BJ (cell line): ENCODE measurements at regions not wholly inside any gene's neighbourhood (a gene's known extent, or its start where the extent isn't known, plus 50 kb on each side); places are given as distances from the start of the nearest gene placed in this dataset.

ENCODE experiments used
- CTCF ChIA-PET: fragments of 350-600 bp; formaldehyde crosslinking; extraction: SDS; loops from one replicate; lab custom pipeline; 2021; ENCODE audit warnings: antibody characterized with exemption, inconsistent platforms; lab: Yijun Ruan, JAX
- POLR2A ChIA-PET: fragments of 300-600 bp; sonication (Branson Sonifier 250); formaldehyde crosslinking; extraction: SDS; loops from one replicate; lab custom pipeline; 2021; ENCODE audit warnings: antibody characterized with exemption; lab: Charles Lee
- DNase-seq: peaks from one replicate; pipeline ENCODE4 v3.0.0-alpha.2; 2011; ENCODE audit warnings: low read depth
- H3K27me3 ChIP-seq: 2 replicates; pipeline ENCODE4 v1.6.0; 2011; ENCODE audit warnings: low read length; ENCODE audit not compliant: control insufficient read depth, insufficient read depth
- H3K36me3 ChIP-seq: 2 replicates; pipeline ENCODE4 v1.5.1; 2011; ENCODE audit warnings: low read length; ENCODE audit not compliant: control insufficient read depth, insufficient read depth
- H3K4me3 ChIP-seq: 2 replicates; pipeline ENCODE4 v1.5.1; 2011; ENCODE audit warnings: low read depth, mild to moderate bottlenecking, control low read depth, low read length
- TF ChIP-seq, protein P1 (sequence below): IDR thresholded peaks from 2 replicates; pipeline ENCODE4 v1.5.1; 2011; ENCODE audit warnings: low read depth, mild to moderate bottlenecking, control low read depth, inconsistent platforms, low read length, moderate library complexity; ENCODE audit not compliant: insufficient read depth

DNA sequence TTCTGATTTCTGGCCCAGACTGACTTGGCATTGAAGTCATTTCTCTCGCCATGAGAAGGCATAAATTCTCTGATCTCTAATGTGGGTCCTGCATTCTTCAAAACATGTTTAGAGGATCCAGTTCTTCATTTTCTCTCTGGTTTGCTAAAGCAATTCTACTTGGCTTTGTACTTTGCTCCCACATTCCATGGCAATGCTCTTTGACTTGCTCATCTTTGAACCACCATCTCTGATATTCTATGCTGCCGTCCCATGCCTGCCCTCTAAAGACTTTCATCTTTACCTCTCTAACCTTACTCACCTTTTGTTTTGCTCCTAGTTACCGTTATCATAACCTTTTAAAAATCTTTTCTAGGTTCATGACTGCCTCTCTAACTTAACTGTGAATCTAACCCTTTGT lies 366.9 kb downstream of the KIF4B start:
- Histone ChIP-seq H3K27me3 (no peaks in the 10 kb centered on the region), H3K36me3 (no peaks in the 10 kb centered on the region), H3K4me3 (no peak overlapping the region)
- ChIA-PET CTCF (no interaction called here), POLR2A (no interaction called here)
- TF ChIP-seq, protein P1, sequence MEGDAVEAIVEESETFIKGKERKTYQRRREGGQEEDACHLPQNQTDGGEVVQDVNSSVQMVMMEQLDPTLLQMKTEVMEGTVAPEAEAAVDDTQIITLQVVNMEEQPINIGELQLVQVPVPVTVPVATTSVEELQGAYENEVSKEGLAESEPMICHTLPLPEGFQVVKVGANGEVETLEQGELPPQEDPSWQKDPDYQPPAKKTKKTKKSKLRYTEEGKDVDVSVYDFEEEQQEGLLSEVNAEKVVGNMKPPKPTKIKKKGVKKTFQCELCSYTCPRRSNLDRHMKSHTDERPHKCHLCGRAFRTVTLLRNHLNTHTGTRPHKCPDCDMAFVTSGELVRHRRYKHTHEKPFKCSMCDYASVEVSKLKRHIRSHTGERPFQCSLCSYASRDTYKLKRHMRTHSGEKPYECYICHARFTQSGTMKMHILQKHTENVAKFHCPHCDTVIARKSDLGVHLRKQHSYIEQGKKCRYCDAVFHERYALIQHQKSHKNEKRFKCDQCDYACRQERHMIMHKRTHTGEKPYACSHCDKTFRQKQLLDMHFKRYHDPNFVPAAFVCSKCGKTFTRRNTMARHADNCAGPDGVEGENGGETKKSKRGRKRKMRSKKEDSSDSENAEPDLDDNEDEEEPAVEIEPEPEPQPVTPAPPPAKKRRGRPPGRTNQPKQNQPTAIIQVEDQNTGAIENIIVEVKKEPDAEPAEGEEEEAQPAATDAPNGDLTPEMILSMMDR, result no peak
- DNase-seq, result no peak

DNA sequence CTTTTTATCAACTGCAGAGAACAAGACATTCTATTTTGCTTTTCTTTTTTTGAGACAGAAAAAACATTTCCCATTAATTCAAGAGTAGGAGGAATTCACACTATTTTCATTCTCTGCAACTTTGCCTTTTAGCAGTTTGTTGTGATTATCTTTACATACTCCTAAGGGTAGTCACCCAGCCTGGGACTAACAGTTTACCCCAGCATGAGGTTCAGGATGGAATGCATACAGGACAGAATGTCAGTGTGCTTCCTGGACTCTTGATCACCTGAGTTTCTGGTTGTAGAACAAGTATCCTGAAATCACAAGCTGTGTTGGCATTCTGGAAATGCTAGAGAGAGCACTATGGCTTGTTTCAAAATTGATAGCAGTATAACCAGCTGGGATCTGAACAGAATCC lies 368.1 kb downstream of the KIF4B start:
- DNase-seq, result no peak
- TF ChIP-seq, protein P1, result no peak
- CTCF ChIA-PET, result no interaction called here
- POLR2A ChIA-PET, result no interaction called here
- no peaks in the 10 kb centered on the region for H3K27me3 ChIP-seq
- no peak overlapping the region for H3K4me3 ChIP-seq
- no peaks in the 10 kb centered on the region for H3K36me3 ChIP-seq

DNA sequence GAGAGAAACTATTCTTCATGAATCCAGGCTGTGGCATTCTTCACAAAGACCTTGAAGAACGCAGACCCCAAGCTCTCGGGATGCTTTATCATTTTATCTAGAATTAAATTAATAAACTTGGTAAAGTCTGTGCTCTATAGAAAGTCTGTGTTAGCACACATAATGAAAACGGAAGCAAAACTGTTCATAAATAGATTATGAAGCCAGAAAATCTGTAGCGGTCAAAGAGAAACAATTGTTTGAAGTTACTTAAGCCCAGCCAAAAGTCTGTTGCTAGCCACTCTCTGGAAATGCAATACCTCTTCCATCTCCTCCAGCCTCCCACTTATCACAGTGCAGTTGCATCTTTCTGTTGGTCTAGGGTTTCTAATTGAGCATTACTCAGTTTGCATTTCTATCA lies 375.9 kb downstream of the KIF4B start:
- TF ChIP-seq, protein P1, result no peak
- CTCF ChIA-PET, result no interaction called here
- DNase-seq, result no peak
- H3K4me3 ChIP-seq, result no peak overlapping the region
- H3K36me3 ChIP-seq, result no peaks in the 10 kb centered on the region
- no peaks in the 10 kb centered on the region for H3K27me3 ChIP-seq
- POLR2A ChIA-PET, result no interaction called here

DNA sequence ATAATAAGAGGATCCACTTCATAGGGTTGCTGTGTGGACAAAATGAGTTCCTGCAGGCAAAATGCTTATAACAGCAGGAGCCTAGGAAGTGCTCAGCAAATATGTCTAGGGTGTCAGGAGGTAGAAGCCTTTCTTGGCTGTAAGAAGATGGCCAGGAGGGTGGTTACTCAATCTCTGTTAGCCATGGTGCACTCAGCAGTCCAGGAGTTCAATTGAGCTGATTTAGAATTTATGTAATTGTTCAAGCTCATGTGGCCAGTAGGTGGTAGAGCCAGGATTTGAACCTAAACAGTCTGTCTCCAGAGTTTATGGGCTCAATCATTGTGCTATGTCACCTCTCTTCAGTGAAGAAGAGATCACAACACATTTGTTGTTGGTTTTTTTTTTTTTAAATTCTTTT lies 381.2 kb downstream of the KIF4B start:
- no peaks in the 10 kb centered on the region for H3K27me3 ChIP-seq
- no peak overlapping the region for H3K4me3 ChIP-seq
- H3K36me3 ChIP-seq, result no peaks in the 10 kb centered on the region
- ChIA-PET POLR2A (no interaction called here), CTCF (no interaction called here)
- TF ChIP-seq, protein P1, result no peak
- DNase-seq, result no peak

DNA sequence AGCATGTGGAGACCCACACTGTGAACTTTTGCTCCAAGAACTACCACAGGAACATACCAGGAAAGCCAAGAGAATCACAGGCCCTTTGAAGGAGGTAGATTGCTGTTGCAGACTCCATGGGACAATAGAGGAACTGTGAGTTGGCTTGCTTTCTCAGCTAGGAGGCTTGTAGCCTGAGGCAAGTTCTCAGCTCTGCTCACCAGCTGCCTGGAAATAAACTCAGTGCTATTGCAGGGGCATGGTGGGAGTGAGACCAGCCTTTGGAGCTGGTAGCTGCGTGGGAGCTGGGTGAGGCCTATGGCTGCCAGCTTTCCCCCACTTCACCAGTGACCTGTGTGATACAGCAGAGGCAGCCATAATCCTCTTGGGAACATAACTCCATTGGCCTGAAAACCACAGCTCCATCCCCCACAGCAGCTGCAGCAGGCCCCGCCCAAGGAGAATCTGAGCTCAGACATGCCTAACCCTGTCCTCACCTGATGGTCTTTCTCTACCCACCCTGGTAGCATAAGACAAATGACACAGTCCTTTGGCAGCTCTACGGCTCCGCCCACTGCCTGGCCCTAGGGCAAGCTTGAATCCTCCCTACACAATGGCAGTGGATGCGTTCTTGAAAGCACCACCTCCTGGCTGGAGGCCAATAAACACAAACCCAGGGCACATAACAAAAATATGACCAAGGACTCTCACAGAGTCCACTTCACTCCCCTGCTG lies 389.5 kb downstream of the KIF4B start:
- no peak for DNase-seq
- Histone ChIP-seq H3K36me3 (no peaks in the 10 kb centered on the region), H3K4me3 (no peak overlapping the region), H3K27me3 (no peaks in the 10 kb centered on the region)
- CTCF ChIA-PET, result no interaction called here
- POLR2A ChIA-PET, result no interaction called here
- TF ChIP-seq, protein P1, result no peak
